Osteoblast (primary cell): ENCODE measurements at regions not wholly inside any gene's neighbourhood (a gene's known extent, or its start where the extent isn't known, plus 50 kb on each side); places are given as distances from the start of the nearest gene placed in this dataset.

Experiments
- DNase-seq: peaks from one replicate; pipeline ENCODE4 v3.0.0; 2011; ENCODE audit warnings: low spot score, mixed read lengths; ENCODE audit not compliant: insufficient read length; ENCODE audit errors: missing footprints
- H2AFZ ChIP-seq: 2 replicates; pipeline ENCODE4 v1.6.0; 2011; ENCODE audit warnings: mild to moderate bottlenecking, low read length
- H3K27ac ChIP-seq: 2 replicates; pipeline ENCODE4 v1.5.1; 2011; ENCODE audit warnings: mild to moderate bottlenecking, low read depth, low read length, moderate library complexity
- H3K27me3 ChIP-seq: 2 replicates; pipeline ENCODE4 v1.6.0; 2012; ENCODE audit warnings: mild to moderate bottlenecking, control low read depth, inconsistent platforms, low read length, moderate library complexity; ENCODE audit not compliant: insufficient read depth
- H3K36me3 ChIP-seq: 2 replicates; pipeline ENCODE4 v1.5.1; 2011; ENCODE audit warnings: mild to moderate bottlenecking, low read length, control low read depth, moderate library complexity; ENCODE audit not compliant: insufficient read depth
- H3K4me1 ChIP-seq: 2 replicates; pipeline ENCODE4 v1.5.1; 2011; ENCODE audit warnings: mild to moderate bottlenecking, low read length, control low read depth, moderate library complexity; ENCODE audit not compliant: insufficient read depth
- H3K4me2 ChIP-seq: 2 replicates; pipeline ENCODE4 v1.6.0; 2011; ENCODE audit warnings: mild to moderate bottlenecking, low read length; ENCODE audit not compliant: insufficient read depth
- H3K4me3 ChIP-seq: fragments of 200-600 bp; sonication (generic); 3 replicates; pipeline ENCODE4 v1.5.1; 2012; ENCODE audit warnings: mild to moderate bottlenecking, low read length, inconsistent platforms; ENCODE audit not compliant: insufficient read depth
- H3K79me2 ChIP-seq: 2 replicates; pipeline ENCODE4 v1.6.0; 2012; ENCODE audit warnings: mild to moderate bottlenecking, low read length, control low read depth, inconsistent platforms; ENCODE audit not compliant: insufficient read depth
- H3K9me3 ChIP-seq: 2 replicates; pipeline ENCODE4 v1.5.1; 2011; ENCODE audit warnings: low read depth, low read length, control low read depth
- H4K20me1 ChIP-seq: 2 replicates; pipeline ENCODE4 v1.6.0; 2012; ENCODE audit warnings: mild to moderate bottlenecking, low read length, control low read depth; ENCODE audit not compliant: insufficient read depth
- CTCF ChIP-seq: IDR thresholded peaks from 2 replicates; pipeline ENCODE4 v1.5.1; 2011; ENCODE audit warnings: mild to moderate bottlenecking, low read depth, low read length, moderate library complexity; ENCODE audit errors: extremely low read depth

- Histone ChIP-seq H3K27me3 (no peaks in the 10 kb centered on the region), H3K36me3 (no peaks in the 10 kb centered on the region), H3K4me3 (no peak overlapping the region), H3K9me3 (no peaks in the 10 kb centered on the region), H3K4me1 (no peaks in the 10 kb centered on the region), H2AFZ (no peak overlapping the region), H4K20me1 (no peaks in the 10 kb centered on the region), H3K4me2 (no peak overlapping the region), H3K79me2 (no peaks in the 10 kb centered on the region), H3K27ac (no peak overlapping the region)
- no peak for TF ChIP-seq CTCF
- DNase-seq = no peak
Measured at GRCh38 chr13:39816936-39817335, 161.5 kb downstream of the COG6 start.

- Histone ChIP-seq H4K20me1 (no peaks in the 10 kb centered on the region), H3K9me3 (no peaks in the 10 kb centered on the region), H3K27me3 (no peaks in the 10 kb centered on the region), H3K79me2 (no peaks in the 10 kb centered on the region), H3K36me3 (no peaks in the 10 kb centered on the region), H2AFZ (no peak overlapping the region), H3K27ac (no peak overlapping the region), H3K4me3 (no peak overlapping the region), H3K4me2 (no peak overlapping the region), H3K4me1 (no peaks in the 10 kb centered on the region)
- DNase-seq = no peak
- TF ChIP-seq CTCF = no peak
Measured at GRCh38 chr13:39818953-39819352, 163.5 kb downstream of the COG6 start.

- no peaks in the 10 kb centered on the region for H3K79me2 ChIP-seq
- H3K27me3 ChIP-seq = no peaks in the 10 kb centered on the region
- no peaks in the 10 kb centered on the region for H4K20me1 ChIP-seq
- no peaks in the 10 kb centered on the region for H3K36me3 ChIP-seq
- H3K9me3 ChIP-seq = no peaks in the 10 kb centered on the region
- no peak for DNase-seq
- no peak overlapping the region for H3K27ac ChIP-seq
- no peak overlapping the region for H2AFZ ChIP-seq
- no peaks in the 10 kb centered on the region for H3K4me1 ChIP-seq
- H3K4me2 ChIP-seq = no peak overlapping the region
- no peak for TF ChIP-seq CTCF
- H3K4me3 ChIP-seq = no peak overlapping the region
Measured at GRCh38 chr13:39820606-39821005, 165.1 kb downstream of the COG6 start.

GRCh38 chr13:39821977-39822376 lies 166.5 kb downstream of the COG6 start:
- TF ChIP-seq CTCF = no peak
- Histone ChIP-seq H4K20me1 (no peaks in the 10 kb centered on the region), H3K79me2 (no peaks in the 10 kb centered on the region), H3K27ac (no peak overlapping the region), H3K4me3 (no peak overlapping the region), H2AFZ (no peak overlapping the region), H3K9me3 (no peaks in the 10 kb centered on the region), H3K4me1 (no peaks in the 10 kb centered on the region), H3K4me2 (peak overlapping the region; percentile 20), H3K27me3 (no peaks in the 10 kb centered on the region), H3K36me3 (no peaks in the 10 kb centered on the region)
- no peak for DNase-seq
